IMR-90 (cell line): ENCODE measurements at regions not wholly inside any gene's neighbourhood (a gene's known extent, or its start where the extent isn't known, plus 50 kb on each side); places are given as distances from the start of the nearest gene placed in this dataset.

ENCODE experiments used
- ATAC-seq: fragments of 200-7000 bp; cut with Tn5 transposase; 2 replicates; pipeline ENCODE4 v1.9.1; 2020; ENCODE audit warnings: low read depth, mild to moderate bottlenecking, moderate library complexity
- BruUV-seq: library from RNA; stranded (reverse); fragments of 400-500 nt; replicated peaks from 2 replicates; lab custom pipeline; 2021; lab: Mats Ljungman, UMichigan
- CTCF ChIA-PET: fragments of 300-600 bp; formaldehyde crosslinking; extraction: SDS; loops from one replicate; lab custom pipeline; 2021; ENCODE audit warnings: antibody characterized with exemption; lab: Yijun Ruan, JAX
- POLR2A ChIA-PET: fragments of 300-600 bp; sonication (Branson Sonifier 250); formaldehyde crosslinking; loops from one replicate; lab custom pipeline; 2022; ENCODE audit warnings: antibody characterized with exemption; ENCODE audit not compliant: unreplicated experiment; lab: Charles Lee
- DNase-seq: peaks from one replicate; pipeline ENCODE4 v3.0.0; 2013
- H2AFZ ChIP-seq: replicated peaks from 2 replicates; pipeline ENCODE3; 2013; ENCODE audit warnings: low read length, mild to moderate bottlenecking; ENCODE audit not compliant: poor library complexity
- H2AK5ac ChIP-seq: 2 replicates; pipeline ENCODE4 v1.6.1; 2013; ENCODE audit warnings: low read depth, low read length, inconsistent platforms
- H2AK9ac ChIP-seq: replicated peaks from 2 replicates; pipeline ENCODE3; 2013; ENCODE audit warnings: mild to moderate bottlenecking, low read depth, low read length, moderate library complexity; ENCODE audit not compliant: poor library complexity
- H2BK120ac ChIP-seq: 2 replicates; pipeline ENCODE4 v1.6.1; 2013; ENCODE audit warnings: low read depth, low read length, inconsistent platforms
- H2BK15ac ChIP-seq: 3 replicates; pipeline ENCODE4 v1.6.1; 2013; ENCODE audit warnings: low read depth, low read length, inconsistent platforms
- H2BK20ac ChIP-seq: 2 replicates; pipeline ENCODE4 v1.6.1; 2013; ENCODE audit warnings: low read depth, mild to moderate bottlenecking, inconsistent platforms, low read length, moderate library complexity
- H2BK5ac ChIP-seq: 2 replicates; pipeline ENCODE4 v1.6.1; 2013; ENCODE audit warnings: mild to moderate bottlenecking, low read depth, low read length, inconsistent platforms; ENCODE audit not compliant: poor library complexity, severe bottlenecking
- H3K14ac ChIP-seq: replicated peaks from 2 replicates; pipeline ENCODE4 v1.6.1; 2013; ENCODE audit warnings: low read depth, low read length, inconsistent platforms
- H3K18ac ChIP-seq: 2 replicates; pipeline ENCODE4 v1.6.1; 2013; ENCODE audit warnings: low read depth, low read length, control low read depth
- H3K23ac ChIP-seq: 2 replicates; pipeline ENCODE4 v1.6.1; 2013; ENCODE audit warnings: low read depth, low read length, inconsistent platforms
- H3K27ac ChIP-seq: 2 replicates; pipeline ENCODE4 v1.5.1; 2013; ENCODE audit warnings: mild to moderate bottlenecking, control low read depth, low read length; ENCODE audit not compliant: insufficient read depth
- H3K27me3 ChIP-seq: 2 replicates; pipeline ENCODE4 v1.6.1; 2013; ENCODE audit warnings: low read length; ENCODE audit not compliant: control insufficient read depth, insufficient read depth
- H3K36me3 ChIP-seq: 2 replicates; pipeline ENCODE4 v1.6.1; 2013; ENCODE audit warnings: low read length, mixed read lengths; ENCODE audit not compliant: control insufficient read depth, insufficient read depth
- H3K4ac ChIP-seq: 2 replicates; pipeline ENCODE4 v1.6.1; 2013; ENCODE audit warnings: low read depth, low read length, inconsistent platforms
- H3K4me1 ChIP-seq: 2 replicates; pipeline ENCODE4 v1.6.1; 2013; ENCODE audit warnings: low read length, mixed read lengths; ENCODE audit not compliant: control insufficient read depth, insufficient read depth
- H3K4me2 ChIP-seq: 2 replicates; pipeline ENCODE4 v1.6.1; 2013; ENCODE audit warnings: low read depth, mild to moderate bottlenecking, control low read depth, low read length, moderate library complexity
- H3K4me3 ChIP-seq: 2 replicates; pipeline ENCODE4 v1.5.1; 2013; ENCODE audit warnings: low read depth, mild to moderate bottlenecking, control low read depth, low read length, moderate library complexity; ENCODE audit not compliant: insufficient read depth
- H3K56ac ChIP-seq: 2 replicates; pipeline ENCODE4 v1.6.1; 2013; ENCODE audit warnings: low read length, inconsistent platforms; ENCODE audit not compliant: insufficient read depth; ENCODE audit errors: extremely low read depth
- H3K79me1 ChIP-seq, 2 experiments: 2 replicates each; pipeline ENCODE4 v1.6.1; 2013; ENCODE audit warnings: low read length in 2 of 2, inconsistent platforms in 1 of 2, low read depth in 1 of 2
- H3K9ac ChIP-seq: 2 replicates; pipeline ENCODE4 v1.6.1; 2013; ENCODE audit warnings: low read depth, low read length, control low read depth
- H3K9me1 ChIP-seq: 2 replicates; pipeline ENCODE4 v1.6.1; 2013; ENCODE audit warnings: low read length, inconsistent platforms; ENCODE audit not compliant: insufficient read depth
- H3K9me3 ChIP-seq: 2 replicates; pipeline ENCODE4 v1.6.1; 2013; ENCODE audit warnings: low read length; ENCODE audit not compliant: control insufficient read depth, insufficient read depth
- H4K20me1 ChIP-seq: 2 replicates; pipeline ENCODE4 v1.6.1; 2013; ENCODE audit warnings: low read length, inconsistent platforms; ENCODE audit not compliant: insufficient read depth
- H4K5ac ChIP-seq: 2 replicates; pipeline ENCODE4 v1.6.1; 2013; ENCODE audit warnings: mild to moderate bottlenecking, low read depth, low read length, control low read depth
- H4K8ac ChIP-seq, 2 experiments: 2 replicates each; pipeline ENCODE4 v1.6.1; 2013; ENCODE audit warnings: low read depth in 2 of 2, low read length in 2 of 2, control low read depth in 1 of 2, inconsistent platforms in 1 of 2
- H4K91ac ChIP-seq: 2 replicates; pipeline ENCODE4 v1.6.1; 2013; ENCODE audit warnings: low read depth, low read length, inconsistent platforms; ENCODE audit not compliant: insufficient read depth
- BHLHE40 ChIP-seq: fragments of 150-350 bp; IDR thresholded peaks from 2 replicates; pipeline ENCODE4 v1.6.1; 2016; ENCODE audit warnings: mild to moderate bottlenecking, low read depth, low read length
- CEBPB ChIP-seq: IDR thresholded peaks from 2 replicates; pipeline ENCODE4 v1.6.1; 2012; ENCODE audit warnings: low read depth, low read length, improper control_type of control experiment
- CHD1 ChIP-seq: IDR thresholded peaks from 2 replicates; pipeline ENCODE4 v1.6.1; 2012; ENCODE audit warnings: low read depth, low read length, improper control_type of control experiment
- CTCF ChIP-seq: conservative IDR thresholded peaks from 2 replicates; pipeline ENCODE4 v1.5.1; 2012; ENCODE audit warnings: mild to moderate bottlenecking, low read depth, low read length, improper control_type of control experiment
- ELK1 ChIP-seq: fragments of 150-350 bp; IDR thresholded peaks from 2 replicates; pipeline ENCODE4 v1.6.1; 2016; ENCODE audit warnings: low read depth, mild to moderate bottlenecking, low read length, moderate library complexity, borderline replicate concordance
- FOS ChIP-seq: fragments of 150-350 bp; IDR thresholded peaks from 2 replicates; pipeline ENCODE4 v1.6.1; 2016; ENCODE audit warnings: low read depth, low read length
- MAFK ChIP-seq: IDR thresholded peaks from 2 replicates; pipeline ENCODE4 v1.6.1; 2012; ENCODE audit warnings: low read depth, low read length, improper control_type of control experiment
- MAZ ChIP-seq: IDR thresholded peaks from 2 replicates; pipeline ENCODE4 v1.6.1; 2012; ENCODE audit warnings: low read depth, mild to moderate bottlenecking, low read length, improper control_type of control experiment, moderate library complexity, borderline replicate concordance
- MXI1 ChIP-seq: IDR thresholded peaks from 2 replicates; pipeline ENCODE4 v1.6.1; 2012; ENCODE audit warnings: low read depth, mild to moderate bottlenecking, low read length, moderate library complexity, borderline replicate concordance
- NFE2L2 ChIP-seq: fragments of 150-350 bp; IDR thresholded peaks from 2 replicates; pipeline ENCODE4 v1.6.1; 2016; ENCODE audit warnings: low read depth, mild to moderate bottlenecking, low read length
- POLR2A ChIP-seq: IDR thresholded peaks from 2 replicates; pipeline ENCODE4 v1.6.1; 2012; ENCODE audit warnings: mild to moderate bottlenecking, low read depth, low read length
- RAD21 ChIP-seq: IDR thresholded peaks from 2 replicates; pipeline ENCODE4 v1.6.1; 2012; ENCODE audit warnings: low read length, improper control_type of control experiment
- RCOR1 ChIP-seq: IDR thresholded peaks from 2 replicates; pipeline ENCODE4 v1.6.1; 2012; ENCODE audit warnings: mild to moderate bottlenecking, low read length, improper control_type of control experiment; ENCODE audit not compliant: insufficient replicate concordance
- RFX5 ChIP-seq: IDR thresholded peaks from 2 replicates; pipeline ENCODE4 v1.8.0; 2012; ENCODE audit warnings: low read depth, mild to moderate bottlenecking, low read length, moderate library complexity
- SMC3 ChIP-seq: fragments of 150-350 bp; IDR thresholded peaks from 2 replicates; pipeline ENCODE4 v1.6.1; 2016; ENCODE audit warnings: low read depth, mild to moderate bottlenecking, antibody characterized with exemption, low read length, moderate library complexity
- USF2 ChIP-seq: fragments of 150-350 bp; IDR thresholded peaks from 2 replicates; pipeline ENCODE4 v1.6.1; 2017; ENCODE audit warnings: mild to moderate bottlenecking, antibody characterized with exemption, low read length, low read depth
- WGBS, 2 experiments: methylation state at CpG; one replicate each; pipeline versions ENCODE4 v1.1.5 to v1.1.7; 2013; ENCODE audit warnings: missing lambda C conversion rate in 2 of 2; ENCODE audit not compliant: insufficient read length in 1 of 2; ENCODE audit errors: extremely low coverage in 2 of 2; 5-methylcytosine and 5-hydroxymethylcytosine counted together
- dilution Hi-C: fragments of 300-500 bp; cut with HindIII; formaldehyde crosslinking; loops from one replicate; pipeline ENCODE4 v1.14.3; 2018; ENCODE audit warnings: low sequenced_read_pairs; ENCODE audit not compliant: unreplicated experiment
- in situ Hi-C: fragments of 300-500 bp; cut with MboI; formaldehyde crosslinking; loops from 3 replicates; pipeline ENCODE4 v1.14.3; 2019; ENCODE audit warnings: low sequenced_read_pairs, inconsistent platforms, mixed read lengths
- intact Hi-C: fragments of 100-400 bp; cut with micrococcal nuclease; formaldehyde crosslinking; loops from 2 replicates; pipeline ENCODE4 v1.10.0; 2022

- ChIA-PET CTCF (no interaction called here), POLR2A (no interaction called here)
- Histone ChIP-seq H4K8ac (no peak overlapping the region), H3K4me3 (no peak overlapping the region), H2BK20ac (no peak overlapping the region), H2BK120ac (no peak overlapping the region), H3K27me3 (no peaks in the 10 kb centered on the region), H3K18ac (no peak overlapping the region), H2BK5ac (no peak overlapping the region), H4K91ac (no peak overlapping the region), H3K56ac (no peak overlapping the region; the same call in 1 of the 2 replicates), H4K20me1 (no peaks in the 10 kb centered on the region), H2AK9ac (no peak overlapping the region), H3K4ac (no peak overlapping the region), H3K4me1 (no peaks in the 10 kb centered on the region), H3K9me3 (peaks cover 4% of the 10 kb centered on the region), H3K79me1 (no peaks in the 10 kb centered on the region), H3K23ac (no peak overlapping the region), H3K9ac (no peak overlapping the region), H3K4me2 (no peak overlapping the region), H2AFZ (no peak overlapping the region), H2AK5ac (no peak overlapping the region), H4K5ac (no peak overlapping the region), H3K14ac (no peak overlapping the region), H3K27ac (no peak overlapping the region), H3K9me1 (no peaks in the 10 kb centered on the region), H2BK15ac (no peak overlapping the region), H3K36me3 (no peaks in the 10 kb centered on the region)
- no peak for TF ChIP-seq NFE2L2
- no peak for TF ChIP-seq BHLHE40
- no peak for TF ChIP-seq CEBPB
- TF ChIP-seq USF2: no peak
- TF ChIP-seq CHD1: no peak
- TF ChIP-seq RCOR1: no peak
- TF ChIP-seq MAZ: no peak
- TF ChIP-seq RAD21: no peak
- no peak for TF ChIP-seq MAFK
- TF ChIP-seq RFX5: no peak
- no peak for TF ChIP-seq CTCF
- no peak for TF ChIP-seq FOS
- TF ChIP-seq MXI1: no peak
- no peak for TF ChIP-seq POLR2A
- TF ChIP-seq ELK1: no peak
- TF ChIP-seq SMC3: no peak
- DNase-seq (no peak), ATAC-seq (no peak)
- WGBS, 2 experiments: no CpG with 5 or more reads among the region's 3 CpGs
- intact Hi-C loops (no loop called here), in situ Hi-C loops (no loop called here), dilution Hi-C loops (no loop called here)
- BruUV-seq: no TSS peak
Observed at GRCh38 chr1:104358621-104359020, 608.9 kb downstream of the AMY1C start.
